HL-60 (cell line): ENCODE measurements at regions not wholly inside any gene's neighbourhood (a gene's known extent, or its start where the extent isn't known, plus 50 kb on each side); places are given as distances from the start of the nearest gene placed in this dataset.

ENCODE experiments used
- SPI1 ChIP-seq: IDR thresholded peaks from 2 replicates; pipeline ENCODE4 v1.6.1; 2012; ENCODE audit warnings: low read depth, mild to moderate bottlenecking, borderline replicate concordance
- TF ChIP-seq, protein P1 (sequence below): IDR thresholded peaks from one replicate; pipeline ENCODE4 v1.5.1; 2011; ENCODE audit warnings: low read length, control low read depth, inconsistent platforms; ENCODE audit not compliant: insufficient read depth

DNA sequence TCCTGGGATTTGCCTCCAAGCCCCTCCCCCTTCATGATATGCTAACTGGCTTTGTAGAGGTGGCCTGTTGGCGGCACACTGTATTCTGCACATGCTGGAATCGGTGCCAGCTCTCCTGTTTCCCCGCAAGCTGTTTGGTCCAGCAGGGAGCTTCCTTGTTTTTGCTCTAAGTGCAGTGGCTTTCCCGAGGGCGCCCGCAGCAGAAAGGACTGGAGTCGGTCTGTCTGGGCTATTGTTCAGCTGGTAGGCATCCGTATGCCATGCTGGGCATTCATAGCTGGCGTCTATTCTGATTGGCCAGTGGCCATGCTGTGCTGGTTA, 88.9 kb upstream of the MED13L start:
- TF ChIP-seq SPI1 = no peak
- TF ChIP-seq, protein P1, sequence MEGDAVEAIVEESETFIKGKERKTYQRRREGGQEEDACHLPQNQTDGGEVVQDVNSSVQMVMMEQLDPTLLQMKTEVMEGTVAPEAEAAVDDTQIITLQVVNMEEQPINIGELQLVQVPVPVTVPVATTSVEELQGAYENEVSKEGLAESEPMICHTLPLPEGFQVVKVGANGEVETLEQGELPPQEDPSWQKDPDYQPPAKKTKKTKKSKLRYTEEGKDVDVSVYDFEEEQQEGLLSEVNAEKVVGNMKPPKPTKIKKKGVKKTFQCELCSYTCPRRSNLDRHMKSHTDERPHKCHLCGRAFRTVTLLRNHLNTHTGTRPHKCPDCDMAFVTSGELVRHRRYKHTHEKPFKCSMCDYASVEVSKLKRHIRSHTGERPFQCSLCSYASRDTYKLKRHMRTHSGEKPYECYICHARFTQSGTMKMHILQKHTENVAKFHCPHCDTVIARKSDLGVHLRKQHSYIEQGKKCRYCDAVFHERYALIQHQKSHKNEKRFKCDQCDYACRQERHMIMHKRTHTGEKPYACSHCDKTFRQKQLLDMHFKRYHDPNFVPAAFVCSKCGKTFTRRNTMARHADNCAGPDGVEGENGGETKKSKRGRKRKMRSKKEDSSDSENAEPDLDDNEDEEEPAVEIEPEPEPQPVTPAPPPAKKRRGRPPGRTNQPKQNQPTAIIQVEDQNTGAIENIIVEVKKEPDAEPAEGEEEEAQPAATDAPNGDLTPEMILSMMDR = no peak
